Spleen (tissue), 11 donors: ENCODE measurements at regions not wholly inside any gene's neighbourhood (a gene's known extent, or its start where the extent isn't known, plus 50 kb on each side); places are given as distances from the start of the nearest gene placed in this dataset.
"Not testable (repeated sequence)": the region's sequence is repeated elsewhere in the genome, so short reads cannot be mapped to it uniquely, and the experiment has no call there.

ENCODE experiments used
- DNase-seq: peaks from one replicate; pipeline ENCODE4 v3.0.0-alpha.2; 2020
- H3K27ac ChIP-seq, 8 donors: fragments of 200-600 bp; sonication (generic) in 7 of 8; 1 replicate in 4 of 8; 2 replicates in 4 of 8; pipeline versions ENCODE4 v1.5.0 to v1.8.0; 2016 to 2021; ENCODE audit warnings: inconsistent platforms in 4 of 8, mild to moderate bottlenecking in 4 of 8, moderate library complexity in 1 of 8
- H3K27me3 ChIP-seq, 7 donors: fragments of 200-600 bp; sonication (generic) in 6 of 7; replicated peaks in 1 of 7; 1 replicate in 4 of 7; 2 replicates in 3 of 7; pipeline versions ENCODE4 v1.5.0 to v1.8.0; 2016 to 2021; ENCODE audit warnings: inconsistent platforms in 3 of 7, mild to moderate bottlenecking in 1 of 7
- H3K36me3 ChIP-seq, 6 donors: fragments of 200-600 bp; sonication (generic) in 5 of 6; 1 replicate in 4 of 6; 2 replicates in 2 of 6; pipeline versions ENCODE4 v1.5.0 to v1.8.0; 2016 to 2021; ENCODE audit warnings: inconsistent platforms in 2 of 6
- H3K4me1 ChIP-seq, 6 donors: fragments of 200-600 bp; sonication (generic) in 5 of 6; 1 replicate in 3 of 6; 2 replicates in 3 of 6; pipeline versions ENCODE4 v1.5.0 to v1.8.0; 2016 to 2021; ENCODE audit warnings: inconsistent platforms in 3 of 6
- H3K4me3 ChIP-seq, 8 donors: fragments of 200-600 bp; sonication (generic) in 7 of 8; 1 replicate in 4 of 8; 2 replicates in 4 of 8; pipeline versions ENCODE4 v1.5.0 to v1.8.0; 2016 to 2021; ENCODE audit warnings: inconsistent platforms in 4 of 8, mild to moderate bottlenecking in 4 of 8, moderate library complexity in 2 of 8
- H3K9me3 ChIP-seq, 8 donors: fragments of 200-600 bp; sonication (generic) in 7 of 8; 1 replicate in 4 of 8; 2 replicates in 4 of 8; pipeline versions ENCODE4 v1.5.0 to v1.8.0; 2016 to 2021; ENCODE audit warnings: inconsistent platforms in 4 of 8
- POLR2A ChIP-seq, 3 donors: fragments of 450-650 bp; IDR thresholded peaks; one replicate each; pipeline ENCODE4 v1.5.1; 2017; ENCODE audit warnings: antibody characterized with exemption in 3 of 3, mild to moderate bottlenecking in 1 of 3
- POLR2AphosphoS5 ChIP-seq, 3 donors: sonication (generic); formaldehyde crosslinking; IDR thresholded peaks; one replicate each; pipeline ENCODE4 v1.5.1; 2017; ENCODE audit warnings: antibody characterized with exemption in 3 of 3
- WGBS, 5 donors: extraction: QIAGEN DNeasy Blood & Tissue Kit in 3 of 5; methylation state at CpG; one replicate each; pipeline versions ENCODE4 v1.1.5 to v1.1.7; 2013 to 2018; 5-methylcytosine and 5-hydroxymethylcytosine counted together
- intact Hi-C: fragments of 100-400 bp; cut with DNase I; formaldehyde crosslinking; loops from one replicate; pipeline ENCODE4 v1.15.0; 2023; ENCODE audit warnings: low total_unique reads
- TF ChIP-seq, protein P1 (sequence below), 11 experiments: fragments of 200-600 bp in 7 of 11; fragments of 450-650 bp in 4 of 11; sonication (generic) in 4 of 11; IDR thresholded peaks in 8 of 11; conservative IDR thresholded peaks in 3 of 11; 1 replicate in 7 of 11; 2 replicates in 4 of 11; pipeline versions ENCODE4 v1.4.0 to v1.8.0; 2016 to 2021; ENCODE audit warnings: antibody characterized with exemption in 11 of 11, inconsistent platforms in 4 of 11, mild to moderate bottlenecking in 1 of 11
- donor health status: healthy with polysubstance abuse.
- donor health status: DM: no; HTN: no; CAD: no; lungs with moderate emphysema.
- donor health status: DM: no; HTN: no; CAD: no.
- donor health status: Bipolar disorder and iron deficiency.
- donor health status: healthy.
- donor health status: DM: no; HTN: no; CAD: no.
- donor health status: DM: yes; HTN: yes; CAD: no.

GRCh38 chr5:162268694-162269481 is 201.3 kb downstream of the GABRG2 start:
- WGBS, 5 donors, result 38 to 49% (median 44%) methylated on average over 12 of the region's 12 CpGs
- Histone ChIP-seq H3K4me3 (no peak overlapping the region), H3K27me3 (no peaks in the 10 kb centered on the region), H3K27ac (no peak overlapping the region), H3K9me3 (peaks cover 0 to under 1% (median 0%) of the 10 kb centered on the region in 8 donors), H3K36me3 (no peaks in the 10 kb centered on the region), H3K4me1 (no peaks in the 10 kb centered on the region)
- no peak for TF ChIP-seq POLR2A (IDR thresholded peaks at IDR 0.05)
- TF ChIP-seq, protein P1, sequence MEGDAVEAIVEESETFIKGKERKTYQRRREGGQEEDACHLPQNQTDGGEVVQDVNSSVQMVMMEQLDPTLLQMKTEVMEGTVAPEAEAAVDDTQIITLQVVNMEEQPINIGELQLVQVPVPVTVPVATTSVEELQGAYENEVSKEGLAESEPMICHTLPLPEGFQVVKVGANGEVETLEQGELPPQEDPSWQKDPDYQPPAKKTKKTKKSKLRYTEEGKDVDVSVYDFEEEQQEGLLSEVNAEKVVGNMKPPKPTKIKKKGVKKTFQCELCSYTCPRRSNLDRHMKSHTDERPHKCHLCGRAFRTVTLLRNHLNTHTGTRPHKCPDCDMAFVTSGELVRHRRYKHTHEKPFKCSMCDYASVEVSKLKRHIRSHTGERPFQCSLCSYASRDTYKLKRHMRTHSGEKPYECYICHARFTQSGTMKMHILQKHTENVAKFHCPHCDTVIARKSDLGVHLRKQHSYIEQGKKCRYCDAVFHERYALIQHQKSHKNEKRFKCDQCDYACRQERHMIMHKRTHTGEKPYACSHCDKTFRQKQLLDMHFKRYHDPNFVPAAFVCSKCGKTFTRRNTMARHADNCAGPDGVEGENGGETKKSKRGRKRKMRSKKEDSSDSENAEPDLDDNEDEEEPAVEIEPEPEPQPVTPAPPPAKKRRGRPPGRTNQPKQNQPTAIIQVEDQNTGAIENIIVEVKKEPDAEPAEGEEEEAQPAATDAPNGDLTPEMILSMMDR (IDR thresholded peaks at IDR 0.05 in 8 of 11, conservative IDR thresholded peaks at IDR 0.05 in 3 of 11), result no peak
- no peak for TF ChIP-seq POLR2AphosphoS5 (IDR thresholded peaks at IDR 0.05)
- no peak for DNase-seq
- intact Hi-C loops, result no loop called here

- no peaks in the 10 kb centered on the region for H3K4me1 ChIP-seq
- no peaks in the 10 kb centered on the region for H3K36me3 ChIP-seq
- H3K9me3 ChIP-seq, result no peaks in the 10 kb centered on the region
- H3K27me3 ChIP-seq, result no peaks in the 10 kb centered on the region
- 83 to 91% (median 87%) methylated on average over 1 of the region's 1 CpG for WGBS, 5 donors
- intact Hi-C loops, result no loop called here
- H3K4me3 ChIP-seq, result no peak overlapping the region
- no peak for DNase-seq
- no peak overlapping the region for H3K27ac ChIP-seq
- TF ChIP-seq POLR2AphosphoS5 (IDR thresholded peaks at IDR 0.05), result no peak
- no peak for TF ChIP-seq POLR2A (IDR thresholded peaks at IDR 0.05)
- TF ChIP-seq, protein P1 (IDR thresholded peaks at IDR 0.05 in 8 of 11, conservative IDR thresholded peaks at IDR 0.05 in 3 of 11), result no peak
Measured at GRCh38 chr5:162272417-162272816, 204.8 kb downstream of the GABRG2 start.

DNA sequence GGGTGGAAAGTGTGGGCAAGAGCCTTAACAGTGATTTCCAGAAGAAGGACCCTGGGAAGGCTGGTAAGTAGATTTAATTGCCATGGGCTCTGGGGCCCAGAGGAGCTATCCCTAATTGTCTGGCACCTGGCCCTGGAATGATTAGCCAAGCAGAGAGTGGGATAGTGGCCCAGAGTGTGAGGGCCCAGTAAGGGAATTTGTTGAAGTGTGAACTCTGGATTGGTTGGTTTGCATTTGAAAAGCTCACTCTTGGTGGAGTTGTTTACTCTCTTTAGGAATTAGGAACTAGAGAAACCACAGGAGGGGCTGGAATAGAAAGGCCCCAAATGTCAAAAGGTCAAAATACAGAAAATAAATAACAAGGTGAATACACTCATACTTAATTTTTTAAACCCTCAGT is 207.1 kb downstream of the GABRG2 start:
- no peak for DNase-seq
- TF ChIP-seq POLR2A (IDR thresholded peaks at IDR 0.05), result no peak
- no peak for TF ChIP-seq POLR2AphosphoS5 (IDR thresholded peaks at IDR 0.05)
- TF ChIP-seq, protein P1 (IDR thresholded peaks at IDR 0.05 in 8 of 11, conservative IDR thresholded peaks at IDR 0.05 in 3 of 11), result no peak
- no peak overlapping the region for H3K27ac ChIP-seq
- no peaks in the 10 kb centered on the region for H3K9me3 ChIP-seq
- intact Hi-C loops, result no loop called here
- no peak overlapping the region for H3K4me3 ChIP-seq
- no peaks in the 10 kb centered on the region for H3K27me3 ChIP-seq
- no peaks in the 10 kb centered on the region for H3K4me1 ChIP-seq
- no peaks in the 10 kb centered on the region for H3K36me3 ChIP-seq

GRCh38 chr5:162275387-162275786 is 207.8 kb downstream of the GABRG2 start:
- WGBS, 5 donors, result 84 to 95% (median 94%) methylated on average over 4 of the region's 4 CpGs

More at GRCh38 chr5:162275387-162275786, 207.8 kb downstream of the GABRG2 start:
- DNase-seq, H3K36me3 ChIP-seq, H3K4me3 ChIP-seq, H3K27ac ChIP-seq, H3K9me3 ChIP-seq, H3K27me3 ChIP-seq, intact Hi-C loops, H3K4me1 ChIP-seq: not testable (repeated sequence)
